Heart right ventricle (tissue), 16 donors: ENCODE measurements at regions not wholly inside any gene's neighbourhood (a gene's known extent, or its start where the extent isn't known, plus 50 kb on each side); places are given as distances from the start of the nearest gene placed in this dataset.

Experiments used
- ATAC-seq, 8 donors: fragments of 200-7000 bp; cut with Tn5 transposase; one replicate each; pipeline ENCODE4 v1.9.1; 2020; ENCODE audit warnings: mild to moderate bottlenecking in 8 of 8, moderate library complexity in 8 of 8, moderate number of reproducible peaks in 1 of 8
- DNase-seq, 2 donors: peaks; one replicate each; pipeline ENCODE4 v3.0.0-alpha.2; 2020
- H3K27ac ChIP-seq, 10 donors: fragments of 200-600 bp; sonication (generic) in 2 of 10; one replicate each; pipeline versions ENCODE4 v1.5.0 to v1.8.0; 2020 to 2022; ENCODE audit warnings: mild to moderate bottlenecking in 3 of 10
- H3K27me3 ChIP-seq, 7 donors: fragments of 200-600 bp; one replicate each; pipeline ENCODE4 v1.8.0; 2021 to 2022; ENCODE audit warnings: mild to moderate bottlenecking in 2 of 7
- H3K36me3 ChIP-seq, 9 donors: fragments of 200-600 bp; sonication (generic) in 1 of 9; one replicate each; pipeline versions ENCODE4 v1.5.0 to v1.8.0; 2020 to 2022; ENCODE audit warnings: mild to moderate bottlenecking in 2 of 9
- H3K4me1 ChIP-seq, 9 donors: fragments of 200-600 bp; sonication (generic) in 1 of 9; one replicate each; pipeline versions ENCODE4 v1.5.0 to v1.8.0; 2020 to 2022; ENCODE audit warnings: mild to moderate bottlenecking in 4 of 9
- H3K4me3 ChIP-seq, 10 donors: fragments of 200-600 bp; sonication (generic) in 2 of 10; one replicate each; pipeline versions ENCODE4 v1.5.0 to v1.8.0; 2020 to 2022; ENCODE audit warnings: mild to moderate bottlenecking in 7 of 10, moderate library complexity in 2 of 10
- H3K9me3 ChIP-seq, 11 donors: fragments of 200-600 bp in 10 of 11; sonication (generic) in 2 of 11; one replicate each; pipeline versions ENCODE4 v1.5.0 to v1.8.0; 2013 to 2022; ENCODE audit warnings: mild to moderate bottlenecking in 2 of 11, control low read depth in 1 of 11, moderate library complexity in 1 of 11
- CTCF ChIP-seq, 9 donors: fragments of 200-600 bp; sonication (generic) in 2 of 9; IDR thresholded peaks; one replicate each; pipeline versions ENCODE4 v1.5.0 to v1.8.0; 2021 to 2022; ENCODE audit warnings: antibody characterized with exemption in 9 of 9, mild to moderate bottlenecking in 5 of 9, moderate library complexity in 1 of 9
- WGBS, 2 donors: extraction: QIAGEN DNeasy Blood & Tissue Kit; methylation state at CpG; one replicate each; pipeline ENCODE4 v1.1.7; 2013; ENCODE audit warnings: inconsistent platforms in 1 of 2; 5-methylcytosine and 5-hydroxymethylcytosine counted together
- intact Hi-C, 10 donors: fragments of 100-400 bp; cut with DNase I; formaldehyde crosslinking; loops; one replicate each; pipeline versions ENCODE4 v1.11.1 to v1.14.2; 2022
- donor health status: Arrhythmogenic right ventricular cardiomyopathy.
- donor health status: ischemic (EF 13 %, LVEDD 7.1; RV severe dilation, severe dysfunction).
- donor health status: healthy with polysubstance abuse.
- donor health status: DM: no; HTN: yes; CAD: no.
- donor health status: DM: no; HTN: no; CAD: no.
- donor health status: ischemic (EF 25% LVEDD 6.9; RV normal size, moderate dysfunction).
- donor health status: ischemic (EF 25% LVEDD 5.7; RV mildly dilated, moderate dysfunction).
- donor health status: healthy.
- donor health status: DM: yes; HTN: yes; CAD: no.
- donor health status: Ischemic cardiomyopathy.
- donor health status: ischemic (EF 35%, LVEDD 5.7; RV mildly dilated, moderate dysfunction).
- donor health status: nonischemic (EF 11% LVEDD 7.7; RV severe dilation, severe dysfunction).
- donor health status: DM: yes; HTN: yes; CAD: no.
- donor health status: PGD.
- donor health status: ischemic (EF 29% LVEDD 5.4; RV normal size, mild dysfunction).
- donor health status: nonischemic (EF 23%, LVEDD 6.1; RV moderate dilation, normal function).

- ATAC-seq (no peak), DNase-seq (no peak)
- Histone ChIP-seq H3K4me1 (no peaks in the 10 kb centered on the region), H3K4me3 (no peak overlapping the region), H3K9me3 (no peaks in the 10 kb centered on the region), H3K27me3 (no peaks in the 10 kb centered on the region), H3K27ac (no peak overlapping the region), H3K36me3 (no peaks in the 10 kb centered on the region)
- TF ChIP-seq CTCF (IDR thresholded peaks at IDR 0.05), result no peak
- intact Hi-C loops, result no loop called here
- 89 to 90% methylated on average over 3 of the region's 3 CpGs for WGBS, 2 donors
These were observed 387.1 kb downstream of the PPP3CA start for GRCh38 chr4:100960232-100960631.

GRCh38 chr4:100954046-100954445 lies 393.3 kb downstream of the PPP3CA start:
- no peaks in the 10 kb centered on the region for H3K27me3 ChIP-seq
- H3K4me1 ChIP-seq, result no peaks in the 10 kb centered on the region
- 69 to 76% methylated on average over 2 of the region's 2 CpGs for WGBS, 2 donors
- no peak for DNase-seq
- intact Hi-C loops, result no loop called here
- no peaks in the 10 kb centered on the region for H3K36me3 ChIP-seq
- no peak overlapping the region for H3K4me3 ChIP-seq
- no peak for TF ChIP-seq CTCF (IDR thresholded peaks at IDR 0.05)
- ATAC-seq, result no peak
- no peaks in the 10 kb centered on the region for H3K9me3 ChIP-seq
- no peak overlapping the region for H3K27ac ChIP-seq

GRCh38 chr4:100953616-100954015 lies 393.7 kb downstream of the PPP3CA start:
- no peaks in the 10 kb centered on the region for H3K4me1 ChIP-seq
- H3K27me3 ChIP-seq, result no peaks in the 10 kb centered on the region
- H3K4me3 ChIP-seq, result no peak overlapping the region
- no peak for ATAC-seq
- intact Hi-C loops, result no loop called here
- no peaks in the 10 kb centered on the region for H3K9me3 ChIP-seq
- no peak overlapping the region for H3K27ac ChIP-seq
- no peaks in the 10 kb centered on the region for H3K36me3 ChIP-seq
- no peak for TF ChIP-seq CTCF (IDR thresholded peaks at IDR 0.05)
- DNase-seq, result no peak

- Histone ChIP-seq H3K4me3 (no peak overlapping the region), H3K9me3 (no peaks in the 10 kb centered on the region), H3K27me3 (no peaks in the 10 kb centered on the region), H3K36me3 (no peaks in the 10 kb centered on the region), H3K4me1 (no peaks in the 10 kb centered on the region), H3K27ac (no peak overlapping the region)
- DNase-seq (no peak), ATAC-seq (no peak)
- WGBS, 2 donors, result 81 to 95% methylated on average over 4 of the region's 4 CpGs
- no peak for TF ChIP-seq CTCF (IDR thresholded peaks at IDR 0.05)
- intact Hi-C loops, result no loop called here
These were observed 394.7 kb downstream of the PPP3CA start for GRCh38 chr4:100952590-100952989.
